Sigmoid colon (tissue), 6 donors: ENCODE measurements at regions not wholly inside any gene's neighbourhood (a gene's known extent, or its start where the extent isn't known, plus 50 kb on each side); places are given as distances from the start of the nearest gene placed in this dataset.

Source experiments
- DNase-seq: peaks from one replicate; pipeline ENCODE4 v3.0.0-alpha.2; 2019
- H3K27ac ChIP-seq, 4 donors: fragments of 200-600 bp; sonication (generic); one replicate each; pipeline ENCODE4 v1.5.1; 2016 to 2019; ENCODE audit warnings: mild to moderate bottlenecking in 1 of 4
- H3K27me3 ChIP-seq, 3 donors: fragments of 200-600 bp; sonication (generic); one replicate each; pipeline ENCODE4 v1.5.1; 2019; ENCODE audit warnings: mild to moderate bottlenecking in 1 of 3
- H3K36me3 ChIP-seq, 4 donors: fragments of 200-600 bp; sonication (generic); one replicate each; pipeline ENCODE4 v1.5.1; 2016 to 2019
- H3K4me1 ChIP-seq, 4 donors: fragments of 200-600 bp; sonication (generic); one replicate each; pipeline ENCODE4 v1.5.1; 2017 to 2019
- H3K4me3 ChIP-seq, 4 donors: fragments of 200-600 bp; sonication (generic); one replicate each; pipeline ENCODE4 v1.5.1; 2017 to 2019; ENCODE audit warnings: mild to moderate bottlenecking in 2 of 4, moderate library complexity in 1 of 4
- H3K9me3 ChIP-seq, 4 donors: fragments of 200-600 bp in 3 of 4; sonication (generic) in 3 of 4; one replicate each; pipeline versions ENCODE4 v1.5.1 to v1.6.1; 2013 to 2019
- CTCF ChIP-seq, 4 experiments: fragments of 450-650 bp in 3 of 4; fragments of 200-600 bp in 1 of 4; IDR thresholded peaks; one replicate each; pipeline ENCODE4 v1.5.1; 2016 to 2019; ENCODE audit warnings: antibody characterized with exemption in 4 of 4, mild to moderate bottlenecking in 3 of 4, moderate library complexity in 2 of 4
- EP300 ChIP-seq, 4 donors: sonication (generic); formaldehyde crosslinking; IDR thresholded peaks; one replicate each; pipeline ENCODE4 v1.6.1; 2017; ENCODE audit warnings: antibody characterized with exemption in 4 of 4
- POLR2A ChIP-seq, 2 donors: fragments of 450-650 bp; IDR thresholded peaks; one replicate each; pipeline ENCODE4 v1.6.1; 2016; ENCODE audit warnings: antibody characterized with exemption in 2 of 2, mild to moderate bottlenecking in 2 of 2, moderate library complexity in 2 of 2
- POLR2AphosphoS5 ChIP-seq, 4 donors: sonication (generic); formaldehyde crosslinking; IDR thresholded peaks; one replicate each; pipeline ENCODE4 v1.6.1; 2017; ENCODE audit warnings: antibody characterized with exemption in 4 of 4
- WGBS, 2 donors: extraction: QIAGEN DNeasy Blood & Tissue Kit; methylation state at CpG; one replicate each; pipeline ENCODE4 v1.1.7; 2013; 5-methylcytosine and 5-hydroxymethylcytosine counted together
- intact Hi-C: fragments of 100-400 bp; cut with DNase I; formaldehyde crosslinking; loops from one replicate; pipeline ENCODE4 v1.15.1; 2023
- donor health status: healthy with polysubstance abuse.
- donor health status: healthy.

- Histone ChIP-seq H3K4me1 (peaks cover 0 to 7% (median 3%) of the 10 kb centered on the region in 4 donors), H3K9me3 (no peaks in the 10 kb centered on the region), H3K27me3 (no peaks in the 10 kb centered on the region), H3K27ac (no peak overlapping the region), H3K36me3 (no peaks in the 10 kb centered on the region), H3K4me3 (no peak overlapping the region)
- 33 to 56% methylated on average over 8 of the region's 8 CpGs for whole genome bisulfite sequencing, 2 donors
- DNase-seq = no peak
- intact Hi-C loops = no loop called here
- TF ChIP-seq POLR2A (IDR thresholded peaks at IDR 0.05) = no peak
- TF ChIP-seq CTCF (IDR thresholded peaks at IDR 0.05) = no peak
- no peak for TF ChIP-seq POLR2AphosphoS5 (IDR thresholded peaks at IDR 0.05)
- TF ChIP-seq EP300 (IDR thresholded peaks at IDR 0.05) = no peak
Observed at GRCh38 chr1:113199760-113200455, 126.9 kb downstream of the LRIG2 start.

GRCh38 chr1:113201560-113201959 is 128.6 kb downstream of the LRIG2 start:
- H3K4me3 ChIP-seq = no peak overlapping the region
- H3K4me1 ChIP-seq = peaks cover 0 to 7% (median 3%) of the 10 kb centered on the region in 4 donors
- no peak overlapping the region for H3K27ac ChIP-seq
- intact Hi-C loops = no loop called here
- TF ChIP-seq CTCF (IDR thresholded peaks at IDR 0.05) = no peak
- no peak for TF ChIP-seq EP300 (IDR thresholded peaks at IDR 0.05)
- no peak for TF ChIP-seq POLR2AphosphoS5 (IDR thresholded peaks at IDR 0.05)
- TF ChIP-seq POLR2A (IDR thresholded peaks at IDR 0.05) = no peak
- no peaks in the 10 kb centered on the region for H3K27me3 ChIP-seq
- no peak for DNase-seq
- no peaks in the 10 kb centered on the region for H3K9me3 ChIP-seq
- no peaks in the 10 kb centered on the region for H3K36me3 ChIP-seq

GRCh38 chr1:113205980-113206766 is 133.2 kb downstream of the LRIG2 start:
- TF ChIP-seq POLR2AphosphoS5 (IDR thresholded peaks at IDR 0.05) (no peak), CTCF (IDR thresholded peaks at IDR 0.05) (no peak), POLR2A (IDR thresholded peaks at IDR 0.05) (no peak)
- no peaks in the 10 kb centered on the region for H3K36me3 ChIP-seq
- DNase-seq = no peak
- H3K9me3 ChIP-seq = no peaks in the 10 kb centered on the region
- whole genome bisulfite sequencing, 2 donors = 73 to 74% methylated on average over 4 of the region's 4 CpGs
- H3K4me1 ChIP-seq = peaks cover 0 to 11% (median 10%) of the 10 kb centered on the region in 4 donors
- H3K27me3 ChIP-seq = no peaks in the 10 kb centered on the region
- H3K4me3 ChIP-seq = no peak overlapping the region
- H3K27ac ChIP-seq = no peak overlapping the region
- intact Hi-C loops = no loop called here

- H3K9me3 ChIP-seq = no peaks in the 10 kb centered on the region
- 46 to 47% methylated on average over 2 of the region's 2 CpGs for WGBS, 2 donors
- no peaks in the 10 kb centered on the region for H3K36me3 ChIP-seq
- no peaks in the 10 kb centered on the region for H3K27me3 ChIP-seq
- no peak for DNase-seq
- intact Hi-C loops = no loop called here
- H3K4me1 ChIP-seq = peaks cover 0 to 11% (median 10%) of the 10 kb centered on the region in 4 donors
- no peak overlapping the region for H3K27ac ChIP-seq
- no peak overlapping the region for H3K4me3 ChIP-seq
- no peak for TF ChIP-seq CTCF (IDR thresholded peaks at IDR 0.05)
- TF ChIP-seq EP300 (IDR thresholded peaks at IDR 0.05) = no peak
- no peak for TF ChIP-seq POLR2AphosphoS5 (IDR thresholded peaks at IDR 0.05)
- no peak for TF ChIP-seq POLR2A (IDR thresholded peaks at IDR 0.05)
Observed at GRCh38 chr1:113207019-113207418, 134.0 kb downstream of the LRIG2 start.
